ENCODE measurements at regions not wholly inside any gene's neighbourhood (a gene's known extent, or its start where the extent isn't known, plus 50 kb on each side); places are given as distances from the start of the nearest gene placed in this dataset.
"Not testable (repeated sequence)": the region's sequence is repeated elsewhere in the genome, so short reads cannot be mapped to it uniquely, and the experiment has no call there.

DNA sequence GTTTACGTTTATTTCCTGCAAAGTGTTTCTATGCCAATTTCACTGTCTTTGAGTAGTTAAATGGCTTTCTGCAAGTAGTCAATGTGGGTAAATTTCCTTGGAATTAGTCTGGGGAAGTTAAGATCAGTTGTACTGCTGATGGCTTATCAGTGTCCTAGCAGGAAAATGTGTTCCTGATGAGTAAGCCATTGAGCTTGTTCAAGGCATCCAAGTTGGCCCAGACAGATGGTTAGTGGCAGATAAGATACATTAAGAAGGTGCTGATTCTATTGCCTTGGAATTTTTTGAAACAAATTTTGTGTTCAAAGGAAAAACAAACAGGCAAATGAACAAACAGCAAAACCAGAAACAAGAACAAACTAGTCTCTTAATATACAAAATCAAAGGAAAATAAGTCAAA, 258.4 kb downstream of the MAP2K6 start:
- no peak for DNase-seq

DNA sequence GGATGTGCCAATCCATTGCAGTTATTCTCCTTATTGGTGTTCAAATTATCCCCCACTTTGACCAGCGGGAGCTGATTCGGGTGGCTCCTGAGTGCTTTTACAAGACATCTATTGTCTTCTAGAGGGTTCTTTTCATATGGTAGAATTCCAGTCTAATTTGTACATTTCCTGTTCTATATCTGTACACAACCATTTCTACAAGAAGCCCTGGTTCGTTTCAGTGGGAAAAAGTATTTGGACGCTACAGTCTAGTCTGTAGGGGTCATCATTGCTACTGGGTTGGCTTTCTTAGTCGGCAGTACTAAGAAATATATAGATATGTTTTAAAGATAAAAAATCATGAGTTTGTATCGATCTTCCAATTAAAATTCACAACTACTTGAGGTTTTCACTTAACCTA, 262.6 kb downstream of the MAP2K6 start:
- no peak for DNase-seq

DNA sequence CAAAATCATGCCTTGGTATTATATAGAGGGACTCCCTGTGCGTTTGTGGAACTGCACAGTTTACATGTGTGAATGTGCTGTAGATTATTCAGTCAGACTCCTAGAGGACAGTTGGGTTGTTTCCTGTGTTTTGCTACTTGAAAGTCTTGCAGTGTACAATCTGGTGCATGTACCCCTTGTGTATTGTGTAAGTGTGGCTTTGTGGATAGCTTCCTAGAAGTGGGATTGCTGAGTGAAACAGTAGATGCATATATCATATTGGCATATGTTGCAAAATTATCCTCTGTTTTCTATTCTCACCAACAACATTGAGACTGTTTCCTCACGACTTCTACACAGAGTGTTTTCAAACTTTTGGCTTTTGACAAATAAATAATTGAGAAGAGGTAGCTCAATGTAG, 263.7 kb downstream of the MAP2K6 start:
- no peak for DNase-seq

DNA sequence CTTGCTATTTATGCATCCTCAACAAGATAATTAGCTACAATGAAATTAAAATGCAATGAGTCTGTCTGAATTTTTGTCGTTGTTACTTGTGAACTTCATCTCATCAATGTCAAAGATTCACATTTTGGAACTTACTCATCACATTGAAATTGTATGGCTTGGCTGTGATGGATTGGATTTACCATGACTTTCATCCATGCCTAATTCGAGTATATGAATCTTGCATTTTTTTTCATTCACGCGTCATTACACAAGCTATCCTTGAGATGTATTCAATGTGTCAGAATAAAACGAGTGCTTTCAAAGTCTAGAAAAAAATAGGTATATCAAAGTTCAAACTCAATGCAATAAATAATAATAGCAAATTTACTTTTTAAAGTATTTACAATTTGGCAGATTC, 265.3 kb downstream of the MAP2K6 start:
- no peak for DNase-seq

DNA sequence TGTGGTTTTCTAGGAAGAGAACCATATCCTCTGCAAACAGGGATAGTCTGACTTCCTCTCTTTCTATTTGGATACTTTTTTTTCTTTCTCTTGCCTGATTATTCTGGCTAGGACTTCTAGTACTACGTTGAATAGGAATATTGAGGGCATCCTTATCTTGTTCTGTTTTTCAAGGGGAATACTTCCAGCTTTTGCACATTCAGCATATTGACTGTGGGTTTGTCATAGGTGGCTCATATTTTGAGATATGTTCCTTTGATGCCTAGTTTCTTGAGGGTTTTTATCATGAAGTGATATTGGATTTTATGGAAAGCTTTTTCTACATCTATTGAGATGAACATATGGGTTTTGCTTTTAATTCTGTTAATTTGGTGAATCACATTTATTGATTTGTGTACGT, 269.8 kb downstream of the MAP2K6 start:
- DNase-seq, result no peak

DNA sequence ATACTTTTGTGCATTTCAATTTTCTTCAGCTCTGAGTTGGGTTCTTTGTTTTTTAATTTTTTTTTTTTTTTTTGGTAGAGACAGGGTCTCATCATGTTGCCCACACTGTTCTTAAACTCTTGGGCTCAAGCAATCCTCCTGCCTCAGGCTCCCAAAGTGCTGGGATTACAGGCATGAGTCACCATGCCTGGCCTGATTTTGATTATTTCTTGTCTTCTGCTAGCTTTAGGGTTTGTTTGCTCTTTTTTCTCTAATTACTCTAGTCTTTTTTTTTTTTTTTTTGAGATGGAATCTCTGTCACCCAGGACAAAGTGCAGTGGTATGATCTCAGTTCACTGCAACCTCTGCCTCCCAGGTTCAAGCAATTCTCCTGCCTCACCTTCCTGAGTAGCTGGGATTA, 270.7 kb downstream of the MAP2K6 start:
- not testable (repeated sequence) for DNase-seq

DNA sequence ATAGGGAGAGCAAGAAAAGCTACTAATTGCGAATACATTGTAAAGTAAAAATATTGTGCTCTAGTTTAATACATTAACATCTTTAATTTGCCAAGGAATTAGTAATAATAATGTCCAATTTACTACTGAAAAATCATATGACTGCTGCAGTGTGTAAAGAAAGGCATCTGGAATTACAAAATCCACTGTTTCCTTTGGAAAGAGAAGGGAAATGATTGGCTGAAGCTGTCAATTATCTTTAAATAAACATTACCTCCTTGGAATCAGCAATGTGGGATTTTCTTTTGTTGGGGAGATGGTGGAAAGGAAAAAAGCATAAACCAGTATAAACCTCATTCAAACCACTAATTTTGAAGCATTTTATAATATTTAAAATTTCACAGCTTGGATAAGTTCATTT, 276.0 kb downstream of the MAP2K6 start:
- no peak for DNase-seq

DNA sequence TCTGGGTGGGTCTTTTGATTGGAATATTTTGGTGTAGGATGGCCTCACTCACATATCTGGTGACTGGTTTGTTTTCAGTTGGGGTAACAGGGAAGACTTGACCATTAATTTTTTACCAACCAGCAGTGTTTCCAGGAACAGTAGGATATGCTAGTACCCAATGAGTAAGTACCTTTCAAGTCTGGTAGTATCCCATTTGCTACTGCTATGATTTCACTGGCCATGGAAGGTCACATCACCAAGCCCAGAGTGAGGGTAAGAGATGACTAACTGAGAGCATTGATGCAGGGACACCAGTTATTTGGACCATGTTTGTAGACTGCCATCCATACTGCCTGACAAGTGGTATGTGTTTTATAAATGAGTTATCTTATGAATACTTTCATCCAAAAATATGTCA, 277.7 kb downstream of the MAP2K6 start:
- no peak for DNase-seq

DNA sequence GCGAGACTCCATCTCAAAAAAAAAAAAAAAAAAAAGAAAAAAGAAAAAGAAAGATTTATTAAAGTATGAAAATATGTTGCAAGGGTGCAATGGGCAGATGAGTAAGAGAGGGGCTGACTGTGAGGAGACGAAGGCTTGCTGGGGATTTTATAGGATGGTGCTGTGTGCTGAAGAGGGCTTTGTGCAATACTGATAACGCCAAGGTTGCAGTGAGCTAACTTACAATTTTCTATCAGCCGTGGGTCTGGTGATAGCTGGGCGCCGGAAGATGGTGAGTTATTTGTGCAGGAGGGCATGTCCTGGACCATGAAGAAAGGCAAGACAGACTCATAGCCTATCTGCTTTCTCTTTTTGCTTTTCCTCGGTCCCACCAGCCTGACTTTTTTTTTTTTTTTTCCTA, 281.1 kb downstream of the MAP2K6 start:
- DNase-seq, result no peak

DNA sequence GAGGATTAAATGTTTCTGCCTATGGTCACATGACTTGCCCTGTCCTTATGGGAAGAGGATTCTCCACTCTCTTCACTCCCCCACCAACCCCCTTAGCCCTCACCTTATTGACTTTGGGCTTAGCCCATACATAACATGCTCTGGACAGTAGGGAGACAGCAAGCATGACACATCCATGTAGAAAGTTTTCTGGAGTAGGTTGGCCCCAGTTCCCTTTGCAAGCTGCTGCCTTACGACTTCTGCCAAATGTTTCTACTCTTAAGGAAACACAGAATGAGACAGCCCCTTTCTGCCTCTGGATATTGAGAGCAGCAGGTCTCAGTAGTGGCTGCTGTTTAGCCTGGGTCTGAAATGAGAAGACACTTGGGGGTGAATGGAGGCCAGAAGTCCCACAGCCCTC, 282.2 kb downstream of the MAP2K6 start:
- no peak for DNase-seq

DNA sequence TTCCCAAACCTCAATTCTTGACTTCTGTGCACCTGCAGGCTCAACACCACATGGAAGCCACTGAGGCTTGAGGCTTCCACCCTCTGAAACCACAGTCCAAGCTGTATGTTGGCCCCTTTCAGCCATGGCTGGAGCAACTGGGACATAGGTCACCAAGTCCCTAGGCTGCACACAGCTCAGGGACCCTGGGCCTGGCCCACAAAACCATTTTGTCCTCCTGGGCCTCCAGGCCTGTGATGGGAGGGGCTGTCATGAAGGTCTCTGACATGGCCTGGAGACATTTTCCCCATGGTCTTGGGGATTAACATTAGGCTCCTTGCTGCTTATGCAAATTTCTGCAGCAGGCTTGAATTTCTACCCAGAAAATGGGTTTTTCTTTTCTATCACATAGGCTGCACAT, 283.9 kb downstream of the MAP2K6 start:
- not testable (repeated sequence) for DNase-seq

DNA sequence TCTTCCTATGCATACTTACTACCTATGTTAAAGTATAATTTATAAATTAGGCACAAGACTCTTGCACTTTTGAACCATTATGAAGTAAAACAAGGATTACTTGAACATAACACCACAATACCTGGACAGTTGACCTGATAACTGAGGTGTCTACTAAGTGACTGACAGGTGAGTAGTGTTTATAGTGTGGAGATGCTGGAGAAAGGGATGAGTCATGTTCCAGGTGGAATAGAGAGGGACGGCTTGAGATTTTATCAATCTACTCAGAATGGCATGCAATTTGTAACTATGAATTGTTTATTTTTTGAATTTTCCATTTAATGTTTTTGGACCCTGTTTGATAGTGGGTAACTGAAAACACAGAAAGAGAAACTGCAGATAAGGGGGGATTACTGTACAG, 287.6 kb downstream of the MAP2K6 start:
- no peak for DNase-seq

DNA sequence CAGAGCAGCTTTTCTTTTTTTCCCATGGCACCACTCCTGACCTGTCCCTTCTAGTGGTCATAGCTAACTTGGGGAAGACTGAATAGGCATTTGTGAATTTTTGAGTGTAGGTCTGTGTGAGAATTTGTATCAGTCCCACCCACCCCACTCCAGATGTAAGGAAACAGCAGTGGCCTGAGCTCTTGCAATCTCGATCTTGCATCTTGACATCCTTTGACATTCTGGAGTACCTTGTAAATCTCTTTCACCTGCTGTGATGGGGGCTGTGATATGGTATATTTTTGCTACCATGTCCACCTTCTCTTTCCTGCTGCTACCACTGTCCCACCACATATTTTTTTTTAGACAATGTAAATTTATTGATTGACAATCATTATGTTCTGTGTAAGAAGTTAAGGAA, 289.3 kb downstream of the MAP2K6 start:
- no peak for DNase-seq

DNA sequence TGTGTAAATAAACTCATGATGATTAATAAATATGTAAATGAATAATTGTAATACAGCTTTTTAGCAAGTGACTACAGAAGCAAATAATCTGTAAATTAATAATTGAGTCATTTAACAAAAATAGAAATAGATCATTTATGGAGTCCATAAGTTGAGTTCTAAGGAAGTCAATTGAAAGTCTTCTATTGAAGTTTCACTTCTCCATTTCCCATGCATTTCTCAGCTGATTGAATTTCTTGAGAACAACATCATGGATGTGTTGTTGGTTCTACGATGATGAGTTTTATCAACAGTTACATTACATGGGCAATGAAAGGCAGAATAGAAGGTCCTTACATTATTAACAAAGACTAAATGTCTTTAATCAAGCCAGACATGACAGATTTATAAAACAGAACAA, 290.4 kb downstream of the MAP2K6 start:
- DNase-seq, result peak; percentile 18

DNA sequence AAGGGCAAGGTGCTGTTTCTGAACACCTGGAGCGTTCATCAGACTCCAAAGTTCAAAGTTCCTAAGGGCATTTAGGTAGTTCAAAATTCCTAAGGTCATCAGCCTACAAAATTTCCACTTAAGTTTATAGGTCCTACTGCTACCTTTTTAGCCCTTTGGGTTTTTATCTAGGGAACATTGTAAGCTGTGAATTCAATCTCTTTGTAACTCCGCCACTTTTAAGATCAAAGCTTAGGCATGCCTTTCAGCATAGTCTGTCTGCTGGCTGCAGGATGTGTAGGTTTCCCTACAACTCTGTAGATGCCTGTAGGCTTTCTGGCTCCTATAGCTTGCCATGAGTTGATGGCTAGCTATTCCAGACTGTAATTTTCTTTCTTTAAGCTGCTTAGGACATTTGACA, 291.6 kb downstream of the MAP2K6 start:
- DNase-seq, result no peak

DNA sequence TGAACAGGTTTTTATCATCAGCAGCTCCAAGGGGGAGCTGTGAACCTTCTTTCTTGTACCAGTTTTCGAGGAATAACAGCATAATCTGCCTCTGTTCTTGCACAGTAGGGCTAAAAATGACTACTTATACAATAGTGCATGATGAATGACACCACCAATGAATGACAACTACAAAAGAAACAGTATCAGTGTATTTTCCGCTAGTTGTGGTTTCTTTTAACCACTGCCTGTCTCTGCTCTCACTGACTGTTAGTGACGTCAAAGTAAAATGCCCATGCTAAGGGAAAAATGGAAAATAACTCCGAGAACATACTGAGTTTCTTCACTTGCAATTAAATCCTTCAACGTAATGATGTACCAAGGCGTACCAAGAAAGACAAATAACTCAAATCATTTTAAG, 294.9 kb downstream of the MAP2K6 start:
- DNase-seq, result no peak

DNA sequence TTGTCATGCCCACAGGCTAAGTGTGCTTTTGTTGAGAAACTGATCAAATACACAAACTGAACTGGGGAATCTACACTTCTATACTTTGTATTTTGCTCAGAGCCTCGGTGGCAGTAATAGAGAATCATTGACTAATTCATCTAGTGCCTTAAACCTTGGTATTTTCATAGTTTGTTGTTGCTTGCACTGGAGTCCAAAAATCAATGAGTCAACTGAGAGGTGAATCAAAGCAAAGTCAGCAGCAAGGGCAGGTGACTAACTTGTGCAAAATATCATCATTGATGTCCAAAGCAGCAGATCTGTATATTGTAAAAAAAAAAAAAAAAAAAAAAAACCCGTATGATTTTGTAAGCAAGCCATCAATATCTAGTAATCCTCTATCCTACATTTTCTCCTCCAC, 296.4 kb downstream of the MAP2K6 start:
- no peak for DNase-seq

DNA sequence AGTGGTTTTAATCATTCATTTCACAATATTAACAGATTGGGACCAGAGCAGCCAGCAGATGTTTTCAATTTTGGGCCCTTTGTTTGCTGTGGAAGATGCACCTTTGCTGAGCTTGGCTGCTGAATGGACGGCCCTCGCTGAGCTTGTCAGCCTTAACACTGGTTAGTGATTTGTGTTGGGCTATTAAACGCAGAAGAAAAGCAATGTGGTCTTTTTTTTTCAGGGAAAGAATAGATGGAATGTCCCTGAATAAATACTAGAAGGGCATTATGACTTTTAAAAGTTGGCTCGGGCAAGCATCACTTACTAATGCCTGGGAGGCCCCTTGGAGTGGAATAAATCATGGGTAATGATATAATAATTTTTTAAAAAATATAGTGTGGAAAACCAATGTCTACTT, 297.0 kb downstream of the MAP2K6 start:
- DNase-seq, result no peak

DNA sequence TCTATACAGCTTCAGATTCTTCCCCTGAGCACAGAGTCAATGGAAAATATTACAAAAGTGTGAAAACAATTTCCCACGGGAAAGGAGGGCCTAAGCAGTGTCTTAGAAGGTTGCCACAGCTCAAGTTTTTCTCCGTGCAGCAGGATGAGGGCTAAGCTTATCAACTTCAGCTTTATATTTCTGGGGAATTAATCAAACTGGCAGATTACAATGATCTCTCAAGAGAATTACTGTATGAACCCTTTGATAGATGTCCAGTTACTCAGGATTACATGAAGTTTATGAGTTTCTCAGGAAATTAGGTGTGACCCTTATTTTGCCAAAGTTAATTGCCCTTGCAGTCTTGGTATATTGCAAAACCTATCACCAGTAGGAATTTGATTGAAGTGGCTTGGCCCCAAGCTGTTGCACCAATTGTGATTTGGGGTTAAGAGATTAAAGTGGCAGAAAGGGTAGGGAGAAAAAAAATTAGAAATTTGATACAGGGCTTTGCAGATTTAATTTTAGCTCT, 298.4 kb downstream of the MAP2K6 start:
- DNase-seq, result no peak

DNA sequence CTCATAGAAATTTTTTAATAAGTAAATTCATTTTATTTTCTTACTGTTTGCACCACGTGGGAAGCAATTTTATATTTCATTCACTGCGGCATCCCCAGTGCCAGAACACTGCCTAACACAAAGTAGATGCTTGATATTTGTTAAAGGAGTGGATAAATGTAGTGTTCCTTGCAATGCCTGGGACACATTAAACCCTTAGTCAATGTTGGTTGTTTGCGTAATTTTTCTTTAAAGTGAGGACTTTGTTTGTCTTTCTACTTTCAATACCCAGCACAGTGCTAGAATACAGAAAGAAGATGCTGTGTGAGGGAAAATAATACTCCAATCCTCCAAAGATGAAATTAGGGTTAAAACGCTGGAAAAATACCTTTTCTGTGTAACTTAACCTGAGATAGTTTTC, 299.3 kb downstream of the MAP2K6 start:
- DNase-seq, result no peak

DNA sequence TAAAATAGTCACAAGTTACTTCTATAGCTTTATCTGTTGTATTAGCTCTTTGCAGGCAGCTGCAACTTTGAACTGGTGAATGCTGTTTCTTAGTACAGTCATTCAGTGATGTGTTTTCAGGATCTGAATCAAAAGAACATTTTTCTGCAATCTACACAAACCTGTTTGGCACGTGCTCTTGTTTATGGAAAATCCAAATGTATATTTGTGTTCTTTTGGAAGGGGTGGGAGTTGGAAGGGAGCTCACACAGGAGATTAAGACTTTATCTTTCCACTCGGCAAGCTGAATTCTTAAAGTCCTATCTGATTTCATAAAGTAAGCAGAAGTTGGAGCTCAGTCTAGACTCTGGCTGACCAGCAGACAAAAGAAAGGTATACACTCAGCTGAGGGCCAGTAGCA, 300.2 kb downstream of the MAP2K6 start:
- DNase-seq, result no peak

DNA sequence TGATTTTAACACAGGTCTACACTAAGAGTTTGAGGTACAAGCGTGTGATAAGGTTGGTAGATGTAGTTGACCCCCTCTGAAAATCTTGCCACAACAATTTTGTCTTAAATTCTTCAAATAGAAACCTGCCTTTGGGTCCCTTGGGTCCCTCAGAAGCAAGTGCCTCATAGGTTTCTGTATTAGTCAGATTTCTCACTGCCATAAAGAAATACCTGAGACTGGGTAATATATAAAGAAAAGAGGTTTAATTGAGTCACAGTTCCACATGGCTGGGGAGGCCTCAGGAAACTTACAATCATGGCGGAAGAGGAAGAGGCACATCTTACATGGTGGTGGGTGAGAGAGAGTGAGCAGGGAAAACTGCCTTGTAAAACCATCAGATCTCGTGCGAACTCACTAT, 301.2 kb downstream of the MAP2K6 start:
- DNase-seq, result no peak

DNA sequence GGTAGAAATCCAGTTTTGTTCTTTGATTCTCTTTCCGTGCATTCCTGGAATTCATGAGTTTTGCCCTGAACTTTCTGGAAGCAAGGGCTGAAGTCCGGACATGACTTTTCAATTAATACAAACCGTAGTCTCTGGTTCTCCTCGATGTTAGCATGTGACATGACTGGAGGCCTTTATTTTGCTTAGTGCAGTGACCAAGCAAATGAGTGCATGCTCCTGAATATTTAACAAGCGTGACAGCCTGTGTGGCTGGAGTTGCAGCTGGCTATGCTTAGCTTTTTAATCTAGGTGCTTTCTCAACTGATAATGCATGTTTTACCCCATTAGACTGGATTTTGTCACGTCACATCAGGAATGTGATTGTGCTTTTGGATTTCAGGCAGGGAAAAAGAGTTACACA, 302.1 kb downstream of the MAP2K6 start:
- DNase-seq, result no peak

DNA sequence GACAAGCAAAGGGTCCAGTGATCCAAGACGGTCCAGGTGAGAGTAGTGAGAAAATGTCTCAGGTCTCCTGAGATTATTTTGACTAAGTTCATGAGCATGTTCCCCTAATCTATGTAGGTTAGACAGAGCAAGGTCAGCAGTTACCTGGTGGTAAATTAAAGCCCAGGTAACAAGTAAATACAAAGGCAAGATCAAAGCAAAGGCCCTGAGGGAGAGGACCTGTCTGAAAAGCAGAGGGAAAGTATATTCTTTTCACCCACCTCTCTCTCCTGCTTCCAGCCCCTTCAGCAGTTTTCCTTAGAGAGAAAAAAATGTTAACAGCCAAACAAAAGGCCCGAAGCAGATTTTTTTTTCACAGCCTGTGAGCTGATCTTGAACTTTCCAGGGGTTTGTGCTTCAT, 302.7 kb downstream of the MAP2K6 start:
- no peak for DNase-seq

DNA sequence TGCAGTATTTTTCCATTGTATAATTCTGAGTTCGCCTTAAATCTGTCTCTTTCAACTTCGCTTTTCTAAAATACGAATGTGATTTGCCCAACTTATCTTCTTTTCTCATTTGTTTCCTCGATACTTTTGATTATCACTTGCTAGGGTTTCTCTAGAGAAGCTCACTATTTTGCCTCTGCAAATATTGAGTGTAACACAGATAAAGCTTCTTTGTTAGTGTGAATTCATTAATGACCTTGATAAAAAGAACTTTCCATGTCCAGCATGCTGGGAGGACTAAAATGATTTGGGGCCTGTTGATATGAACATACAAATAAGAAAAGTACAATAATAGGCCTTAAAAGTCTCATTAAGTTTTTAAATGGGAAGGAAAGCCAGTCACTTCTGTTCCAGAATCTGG, 303.3 kb downstream of the MAP2K6 start:
- no peak for DNase-seq

DNA sequence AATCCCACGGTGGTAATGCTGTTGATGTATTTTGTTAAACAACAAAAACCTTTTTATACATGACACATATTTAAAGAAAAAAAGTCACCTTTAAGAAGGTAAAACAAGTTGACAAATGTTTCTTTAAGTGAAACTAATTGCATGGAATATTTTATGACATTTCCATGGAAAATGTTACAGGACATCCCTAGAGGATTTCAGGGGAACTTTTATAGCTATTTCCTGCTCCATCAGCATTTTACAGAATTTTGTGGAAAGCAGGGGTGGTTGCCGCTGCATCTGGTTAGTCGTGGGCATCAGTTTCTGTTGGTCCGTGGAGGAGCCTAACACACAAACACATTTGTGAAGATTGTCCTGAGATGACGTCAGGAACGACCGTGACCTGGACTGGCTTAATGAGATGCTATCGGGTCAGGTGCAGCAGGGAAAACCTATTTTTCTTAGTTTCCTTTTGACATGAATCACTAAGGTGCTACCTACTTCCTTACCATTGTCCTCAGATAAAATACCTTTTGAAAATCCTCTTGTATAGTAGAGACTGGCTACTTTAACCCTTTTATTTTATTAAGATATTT, 305.1 kb downstream of the MAP2K6 start:
- DNase-seq, result no peak

Measured in inflammatory macrophage treated with lipopolysaccharide for 4 hours (primary cell).